CD4-positive, alpha-beta T cell treated with Interleukin-6 for 4 hours (primary cell): ENCODE measurements at regions not wholly inside any gene's neighbourhood (a gene's known extent, or its start where the extent isn't known, plus 50 kb on each side); places are given as distances from the start of the nearest gene placed in this dataset.

ENCODE experiments used
- DNase-seq: peaks from one replicate; pipeline ENCODE4 v3.0.0-alpha.2; 2020; ENCODE audit warnings: mixed read lengths

DNA sequence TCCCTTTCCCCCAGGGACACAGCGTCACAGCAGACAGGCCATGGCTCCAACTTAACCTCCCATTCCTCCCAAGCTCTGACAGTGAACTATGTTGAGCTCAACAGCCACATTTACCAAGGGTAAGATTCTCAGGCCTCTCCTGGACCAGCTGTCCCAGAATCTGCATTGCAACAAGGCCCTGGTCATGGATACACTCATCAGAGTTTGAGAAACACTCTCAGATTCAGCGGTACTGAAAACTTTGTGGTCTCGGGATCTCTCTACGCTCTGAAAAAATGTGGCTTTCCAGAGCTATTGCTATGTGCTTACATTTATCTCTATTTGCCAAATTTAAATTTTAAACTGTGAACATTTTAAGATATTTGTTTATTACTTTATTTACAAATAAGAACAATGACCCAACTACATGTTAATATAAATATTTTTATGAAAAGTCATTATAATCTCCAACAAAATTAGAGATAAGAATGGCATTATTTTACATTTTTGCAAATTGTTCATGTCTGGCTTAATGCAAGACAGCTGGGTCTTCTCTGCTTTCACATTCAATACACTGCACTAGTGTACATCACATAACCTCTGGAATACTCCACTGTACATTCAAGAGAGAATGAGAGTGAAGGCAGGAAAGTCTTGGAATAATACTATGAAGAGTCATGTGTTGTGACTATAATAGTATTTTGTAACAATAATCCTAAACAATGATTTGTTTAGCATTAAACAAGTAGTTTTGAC is 190.9 kb upstream of the PITRM1 start:
- DNase-seq: no peak

DNA sequence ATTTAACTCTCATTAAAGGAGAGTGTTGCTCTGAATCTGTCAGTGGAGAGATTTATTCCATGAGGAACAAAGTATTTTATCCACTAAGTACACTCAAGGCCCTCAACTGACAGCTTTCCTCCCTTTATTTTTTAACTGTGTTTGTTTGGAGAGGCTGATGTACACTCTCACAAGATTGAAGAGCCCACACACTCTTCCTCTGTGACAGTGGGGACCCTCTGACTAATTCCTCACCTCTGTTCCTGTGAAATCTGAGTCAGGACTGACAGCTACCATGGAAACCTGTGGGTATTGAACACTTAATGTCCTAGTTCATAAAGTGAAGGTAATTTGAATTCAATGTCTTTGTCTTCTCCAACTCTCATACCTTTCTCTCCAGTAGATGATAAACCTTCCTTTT is 189.8 kb upstream of the PITRM1 start:
- no peak for DNase-seq

DNA sequence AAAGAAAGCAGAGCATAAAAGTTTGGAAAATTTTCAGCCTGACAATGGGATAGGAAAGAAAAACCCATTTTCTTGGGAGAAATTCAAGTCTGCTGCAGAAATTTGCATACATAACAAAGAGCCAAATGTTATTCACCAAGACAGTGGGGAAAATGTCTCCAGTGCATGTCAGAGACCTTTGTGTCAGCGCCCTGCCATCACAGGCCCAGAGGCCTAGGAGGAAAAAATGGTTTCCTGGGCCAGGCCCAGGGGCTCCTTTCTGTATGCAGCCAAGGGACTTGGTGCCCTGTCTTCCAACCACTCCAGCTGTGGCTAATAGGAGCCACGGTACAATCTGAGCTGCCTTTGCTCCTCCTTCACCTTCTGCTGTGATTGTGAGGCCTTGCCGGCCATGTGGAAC is 189.1 kb upstream of the PITRM1 start:
- no peak for DNase-seq

DNA sequence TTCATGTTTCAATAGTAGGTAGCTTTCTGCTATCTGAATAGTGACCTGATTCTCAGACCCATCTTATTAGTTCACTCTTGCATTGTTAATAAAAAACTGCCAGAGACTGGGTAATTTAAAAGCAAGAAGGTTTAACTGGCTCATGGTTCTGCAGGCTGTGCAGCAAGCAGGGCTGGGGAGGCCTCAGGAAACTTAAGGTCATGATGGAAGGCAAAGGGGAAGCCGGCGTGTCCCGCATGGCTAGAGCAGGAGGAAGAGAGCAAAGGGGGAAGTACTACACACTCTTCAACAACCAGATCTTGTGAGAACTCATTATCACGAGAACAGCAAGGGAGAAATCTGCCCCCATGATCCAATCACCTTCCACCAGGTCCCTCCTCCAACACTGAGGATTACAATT is 185.2 kb upstream of the PITRM1 start:
- no peak for DNase-seq

DNA sequence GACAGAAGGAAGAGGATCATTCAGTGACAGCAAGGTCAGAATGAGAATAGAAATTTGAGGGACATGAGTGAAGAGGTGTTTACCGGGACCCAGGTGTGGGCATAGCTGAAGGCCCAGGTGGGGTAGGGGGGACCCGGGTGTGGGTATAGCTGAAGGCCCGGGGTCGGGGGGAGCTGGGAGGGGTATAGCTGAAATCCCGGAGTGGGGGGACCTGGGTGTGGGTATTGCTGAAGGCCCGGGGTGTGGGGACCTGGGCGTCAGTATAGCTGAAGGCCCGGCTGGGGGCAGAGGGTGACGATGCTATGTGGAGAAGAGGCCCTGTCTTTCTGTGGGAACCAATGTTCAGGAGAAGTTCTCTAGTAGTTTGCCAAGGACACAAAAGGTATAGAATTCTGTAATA is 183.0 kb upstream of the PITRM1 start:
- no peak for DNase-seq

DNA sequence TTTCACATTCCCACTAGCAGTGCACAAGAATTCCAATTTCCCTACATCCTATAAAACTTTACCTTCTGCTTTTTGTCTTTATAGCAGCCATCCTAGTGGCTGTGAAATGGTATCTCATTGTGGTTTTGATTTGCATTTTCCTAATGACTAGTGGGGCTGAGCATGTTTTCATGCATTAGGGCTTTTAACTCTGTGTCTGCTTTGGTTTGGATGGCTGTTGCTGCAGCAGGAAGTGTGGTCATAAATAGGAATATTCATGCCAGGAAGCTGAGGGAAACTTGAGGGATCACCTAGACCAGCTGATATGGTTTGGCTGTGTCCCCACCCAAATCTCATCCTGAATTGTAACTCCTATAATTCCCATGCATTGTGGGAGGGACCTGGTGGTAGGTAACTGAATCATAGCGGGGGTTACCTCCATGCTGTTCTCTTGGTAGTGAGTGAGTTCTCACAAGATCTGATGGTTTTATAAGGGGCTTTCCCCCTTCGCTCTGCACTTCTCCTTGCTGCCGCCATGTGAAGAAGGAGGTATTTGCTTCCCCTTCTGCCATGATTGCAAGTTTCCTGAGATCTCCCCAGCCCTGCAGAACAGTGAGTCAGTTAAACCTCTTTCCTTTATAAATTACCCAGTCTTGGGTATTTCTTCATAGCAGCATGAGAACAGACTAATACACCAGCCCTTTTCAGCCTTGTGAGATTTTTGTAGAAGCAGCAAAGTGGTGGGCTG is 181.8 kb upstream of the PITRM1 start:
- no peak for DNase-seq

DNA sequence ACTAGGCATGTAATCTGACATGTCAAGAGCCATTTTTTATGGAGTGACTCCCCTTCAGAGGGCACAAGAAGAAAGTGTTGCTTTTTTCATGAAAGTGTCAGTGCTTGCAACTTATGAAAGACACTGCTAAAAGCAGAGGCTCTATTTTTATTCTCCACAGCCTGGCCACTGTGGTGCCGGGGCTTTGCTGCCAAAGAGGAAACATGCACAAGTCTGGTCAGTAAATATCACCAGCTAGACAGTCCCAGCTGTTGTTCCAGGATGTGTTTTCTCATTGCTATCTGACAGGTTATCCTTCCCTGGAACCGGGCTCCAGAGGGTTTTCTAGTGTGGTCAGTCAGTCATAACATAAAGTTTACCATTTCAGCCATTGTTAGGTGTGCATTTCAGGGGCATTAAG is 180.7 kb upstream of the PITRM1 start:
- no peak for DNase-seq

DNA sequence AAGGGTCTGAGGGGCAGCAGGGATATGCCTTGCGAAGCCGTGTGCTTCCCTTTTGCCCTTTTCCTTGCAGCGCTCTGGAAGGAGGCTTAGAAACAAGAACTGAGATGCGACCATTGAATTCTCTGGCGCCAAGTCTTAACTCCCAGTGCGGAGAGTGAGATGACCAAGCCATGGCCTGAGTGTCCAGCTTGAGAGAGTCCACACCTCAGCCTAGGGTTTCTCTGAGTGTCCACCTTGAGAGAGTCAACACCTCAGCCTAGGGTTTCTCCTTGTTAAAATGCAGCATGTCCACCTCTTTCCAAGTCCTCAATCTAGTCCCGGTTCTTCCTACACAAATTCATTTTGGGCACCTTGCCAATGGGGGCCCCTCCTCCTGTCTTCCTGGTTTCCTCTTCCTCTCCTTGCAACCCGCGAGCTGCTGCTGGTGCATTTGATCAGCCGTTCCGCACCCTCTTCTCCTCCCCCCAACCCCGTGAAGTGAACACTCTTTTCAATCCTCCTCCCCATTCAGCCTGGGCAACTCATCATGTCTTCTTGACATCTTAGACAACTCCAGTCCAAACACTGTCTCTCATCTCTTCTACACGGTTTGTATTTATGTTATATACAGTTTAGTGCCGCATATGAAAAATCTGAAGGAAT is 178.2 kb upstream of the PITRM1 start:
- no peak for DNase-seq

DNA sequence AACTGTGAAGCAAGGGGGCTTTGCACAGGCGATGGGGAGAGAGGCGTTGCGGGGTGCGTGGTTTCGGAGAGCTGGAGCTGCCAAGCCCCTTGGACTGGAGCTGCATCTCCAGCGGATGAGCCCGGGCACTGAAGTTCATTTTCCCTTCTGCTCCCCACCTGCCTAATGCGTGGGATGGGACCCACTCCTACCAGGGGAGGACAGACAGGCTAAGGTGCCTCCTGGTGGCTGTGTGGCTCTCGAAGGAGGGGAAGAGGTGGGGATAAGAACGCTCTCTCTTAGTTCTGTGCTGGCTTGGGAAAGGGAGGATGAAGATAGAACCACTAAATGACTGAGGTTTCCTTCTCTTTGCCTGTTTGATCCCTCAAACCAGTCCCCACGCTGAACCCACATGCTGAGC is 177.6 kb upstream of the PITRM1 start:
- no peak for DNase-seq

DNA sequence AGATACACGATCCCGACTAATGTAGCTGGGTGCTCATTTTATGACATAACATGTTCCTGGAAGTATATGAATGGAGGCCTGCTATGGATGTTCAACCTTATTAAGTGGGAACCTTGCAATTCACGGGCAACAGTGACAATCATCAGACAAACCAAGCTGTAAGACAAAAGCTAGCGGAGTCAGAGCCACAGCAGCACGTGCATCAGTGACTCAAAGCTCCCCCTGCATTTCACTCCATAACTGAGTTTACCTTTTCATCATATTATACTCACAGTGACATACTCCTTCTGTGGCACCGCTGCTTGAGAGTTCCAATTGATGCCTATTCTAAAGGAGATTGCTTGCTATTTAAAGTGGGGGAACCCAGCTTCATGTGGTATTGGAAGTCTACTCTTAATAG is 176.0 kb upstream of the PITRM1 start:
- no peak for DNase-seq

DNA sequence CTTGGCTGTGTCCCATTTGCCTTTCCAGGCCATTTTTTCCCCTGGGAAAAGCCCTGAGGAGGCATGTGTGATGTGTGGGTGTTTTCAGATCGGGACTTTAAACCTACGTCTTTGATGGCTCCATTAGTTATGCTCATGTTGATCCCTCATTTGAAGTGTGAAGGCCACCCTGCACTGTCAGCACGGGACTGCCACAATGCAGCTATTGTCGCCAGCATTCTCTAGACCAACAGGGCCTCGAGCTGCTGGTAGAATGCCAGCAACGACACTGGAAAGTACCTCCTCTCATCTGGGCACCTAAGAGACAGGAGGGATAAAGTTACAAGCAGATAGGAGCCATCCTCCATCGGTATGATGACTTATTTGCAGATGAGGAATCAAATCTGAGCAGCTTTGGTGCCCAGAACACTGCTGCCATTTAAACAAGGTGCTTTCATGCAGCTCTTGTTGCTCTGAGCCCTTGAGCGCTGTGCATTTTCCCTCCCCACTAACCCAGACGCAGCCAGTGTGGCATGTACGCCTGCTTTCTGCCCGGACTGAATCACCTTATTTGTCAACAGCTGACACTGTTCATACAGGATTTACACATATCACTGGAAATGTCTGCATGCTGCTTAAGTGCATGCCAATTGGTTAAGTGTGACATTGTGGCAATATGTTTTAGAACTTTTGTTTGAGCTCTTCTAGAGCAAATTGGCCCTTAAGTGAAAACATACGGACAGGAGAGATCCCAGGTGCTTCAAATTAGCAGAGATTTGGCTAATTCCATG is 175.0 kb upstream of the PITRM1 start:
- no peak for DNase-seq

DNA sequence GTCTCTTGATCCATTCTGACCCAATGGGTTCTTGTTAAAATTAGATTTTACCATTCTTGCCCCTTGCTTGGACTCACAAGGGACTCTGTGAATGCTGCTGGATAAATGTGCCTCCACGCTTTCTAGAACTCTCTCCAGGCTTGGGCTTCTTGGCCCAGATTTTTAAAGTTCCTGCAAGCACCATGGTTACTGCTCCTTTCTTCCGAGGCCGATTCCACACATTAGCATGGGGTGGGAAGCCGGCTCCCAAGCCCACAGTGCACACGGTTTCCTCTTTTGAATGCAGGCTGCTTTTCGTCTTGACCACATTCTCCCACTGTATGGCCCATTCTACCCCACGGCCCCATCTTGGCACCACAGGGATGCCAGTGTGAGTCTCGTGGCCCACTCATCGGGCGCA is 174.3 kb upstream of the PITRM1 start:
- no peak for DNase-seq

DNA sequence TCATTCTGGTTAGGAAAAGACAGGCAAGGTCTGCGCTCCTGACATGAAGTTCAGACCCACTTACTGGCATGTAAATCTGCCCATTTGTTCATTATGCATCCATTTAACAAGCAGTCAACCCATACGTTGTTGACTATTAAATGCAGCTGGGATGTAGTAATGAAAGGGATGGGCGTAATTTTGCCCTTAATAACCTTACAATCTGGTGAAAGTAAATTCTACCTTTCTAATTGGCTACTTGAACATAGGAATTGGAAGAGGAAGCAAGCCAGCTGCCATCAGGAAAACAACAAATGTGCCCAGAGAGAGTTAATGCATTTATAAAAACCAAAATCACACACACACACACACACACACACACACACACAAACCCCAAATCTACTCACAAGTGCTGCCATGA is 170.2 kb upstream of the PITRM1 start:
- no peak for DNase-seq

DNA sequence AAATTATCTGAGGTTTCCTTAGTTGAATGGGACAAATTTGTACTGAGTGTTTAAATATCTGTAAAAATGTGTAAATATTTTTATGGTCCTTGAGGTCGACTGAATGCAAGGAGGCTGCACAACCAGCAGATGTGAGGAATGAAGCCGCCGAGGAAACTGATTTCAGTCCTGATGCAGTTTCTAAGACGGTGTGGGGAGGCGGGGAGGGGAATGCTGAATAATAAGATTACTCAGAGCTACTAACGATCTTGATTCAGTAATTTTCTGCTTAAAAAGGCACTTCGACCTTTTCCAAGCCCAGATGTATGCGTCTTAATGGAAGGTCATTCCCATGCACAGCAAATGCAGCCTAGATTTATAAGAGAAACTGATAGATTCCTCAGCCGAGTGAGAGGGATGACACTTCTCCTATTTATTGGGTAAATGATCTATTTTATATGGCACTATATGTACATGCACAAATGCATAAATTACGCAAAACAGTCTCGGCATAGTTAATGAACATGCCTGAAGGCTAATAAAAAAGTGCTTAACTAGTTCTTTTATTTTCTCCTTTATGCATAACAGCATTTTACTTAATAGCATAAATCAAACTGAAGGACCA is 167.6 kb upstream of the PITRM1 start:
- DNase-seq: no peak

DNA sequence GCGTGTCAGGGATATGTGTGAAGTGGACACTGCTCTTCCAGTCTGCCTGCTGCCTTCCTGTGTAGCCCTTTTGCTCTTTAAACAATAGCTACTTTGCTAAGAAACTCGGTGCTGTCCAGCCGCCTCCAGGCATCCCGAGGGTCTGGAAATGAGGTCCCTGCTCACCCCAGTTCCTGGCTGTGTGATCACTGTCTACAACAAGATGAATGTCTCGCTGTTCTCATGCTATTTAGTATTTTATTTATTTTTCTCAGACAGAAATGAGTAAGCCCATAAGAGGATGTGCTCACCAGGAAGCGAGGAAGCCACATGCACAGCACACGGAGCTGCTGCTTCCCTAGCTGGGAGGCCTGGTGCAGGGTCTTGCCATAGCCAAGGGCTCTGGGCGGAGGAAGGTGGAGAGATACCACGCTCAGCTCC is 167.0 kb upstream of the PITRM1 start:
- no peak for DNase-seq

DNA sequence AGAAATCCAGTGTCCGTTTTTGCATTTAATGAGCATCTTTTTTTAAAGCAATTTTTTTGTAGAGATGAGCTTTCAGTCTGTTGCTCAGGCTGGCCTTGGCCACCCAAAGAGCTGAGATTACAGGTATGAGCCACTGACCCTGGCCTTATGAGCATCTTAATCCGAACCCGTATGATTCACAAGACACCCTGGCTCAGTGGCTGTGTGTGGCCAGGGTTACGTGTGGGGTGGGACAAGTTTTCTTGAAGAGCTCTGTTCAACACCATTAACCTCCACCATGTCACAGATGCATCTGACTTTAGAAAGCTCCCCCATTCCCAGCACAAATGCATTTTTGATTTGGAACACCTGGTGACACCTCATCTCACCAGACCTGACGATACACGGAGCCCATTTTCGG is 166.5 kb upstream of the PITRM1 start:
- no peak for DNase-seq

DNA sequence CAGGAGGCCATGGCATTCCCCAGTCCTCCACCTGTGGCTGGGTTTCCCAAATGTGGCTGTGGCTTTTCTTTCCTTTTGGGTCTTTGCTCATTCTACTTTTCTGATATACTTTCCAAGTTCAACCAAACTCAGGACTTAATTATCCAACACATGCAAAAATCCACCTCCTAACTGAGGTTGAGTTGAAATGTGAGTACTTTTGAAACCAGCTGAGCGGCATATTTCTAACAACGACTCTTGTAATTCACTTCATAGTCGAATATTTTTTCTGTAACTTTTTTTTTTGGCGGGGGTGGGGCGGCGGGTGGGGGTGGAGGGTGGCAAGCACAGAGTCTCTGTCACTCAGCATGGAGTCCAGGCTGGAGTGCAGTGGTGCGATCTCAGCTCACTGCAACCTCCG is 165.2 kb upstream of the PITRM1 start:
- no peak for DNase-seq

DNA sequence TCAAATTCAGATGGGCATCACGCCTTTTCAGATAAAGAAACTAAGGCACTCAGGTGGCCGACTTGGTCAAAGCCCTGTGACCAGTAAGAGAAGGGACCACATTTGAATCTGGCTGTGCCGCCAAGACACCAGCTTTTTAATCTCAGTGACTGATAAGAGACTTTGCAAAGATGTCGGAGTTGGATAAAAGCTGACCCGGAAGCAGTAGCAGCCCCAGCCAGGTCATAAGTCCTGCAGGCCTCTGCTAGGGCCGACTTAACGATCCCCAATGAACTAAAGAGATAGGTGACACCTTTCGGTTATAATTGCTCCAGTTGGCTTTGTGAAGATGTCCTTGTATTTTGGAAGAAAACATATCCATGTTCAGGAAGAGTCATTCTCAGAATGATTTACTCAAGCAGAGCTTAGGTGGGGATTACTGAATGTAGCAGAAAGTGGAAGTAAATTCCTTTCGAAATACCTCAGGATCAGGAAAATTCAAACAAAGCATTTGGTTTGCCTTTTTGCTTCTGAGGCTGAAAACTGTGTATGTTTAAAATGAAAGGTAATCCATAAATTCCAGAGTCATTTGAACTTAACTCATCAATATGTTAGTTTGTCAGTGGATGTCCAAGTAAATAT is 164.2 kb upstream of the PITRM1 start:
- no peak for DNase-seq

DNA sequence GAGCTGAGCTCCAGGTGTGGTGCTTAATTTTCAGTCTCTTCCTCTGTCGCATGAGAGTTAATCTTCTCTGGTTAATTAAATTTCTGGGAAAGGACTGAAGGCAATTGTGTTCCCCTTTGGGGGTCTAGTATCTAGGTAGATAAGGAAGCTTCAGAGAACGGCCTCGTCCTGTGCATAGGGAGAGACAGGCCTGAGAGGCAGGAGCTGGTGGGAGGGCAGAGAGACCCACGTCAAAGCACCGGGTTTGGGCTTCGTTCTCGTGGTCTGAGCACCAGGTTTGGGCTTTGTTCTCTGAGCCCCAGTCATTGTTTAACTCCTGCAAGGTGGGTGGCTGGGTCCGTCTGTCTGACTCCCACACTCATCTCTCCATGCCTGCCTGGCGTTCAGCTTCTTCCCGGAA is 160.8 kb upstream of the PITRM1 start:
- no peak for DNase-seq

DNA sequence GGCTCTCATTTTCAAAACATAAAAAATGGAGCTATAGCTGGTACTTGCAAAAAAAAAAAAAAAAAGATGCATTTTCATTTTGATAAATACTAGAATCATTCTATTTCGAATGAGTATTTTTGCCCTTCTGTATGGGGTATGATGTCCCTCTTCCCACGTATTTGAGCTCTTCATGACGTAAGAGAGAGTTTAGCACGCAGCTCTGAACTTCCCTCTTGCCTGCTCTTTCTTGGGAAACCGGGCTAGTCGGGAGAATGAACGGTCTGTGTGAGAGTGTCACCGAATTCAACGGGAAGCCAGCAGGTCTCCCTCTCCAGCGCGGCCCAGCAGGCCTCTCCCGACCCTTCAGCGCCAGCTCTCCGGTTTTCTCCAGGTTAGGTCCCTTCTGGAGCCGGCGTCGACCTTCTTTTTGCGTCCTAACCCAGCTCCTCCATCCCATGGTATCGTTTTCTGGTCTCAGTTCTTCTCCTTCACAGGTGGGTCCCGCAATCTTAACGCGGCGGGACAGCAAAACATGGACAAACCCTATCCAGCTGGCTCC is 159.2 kb upstream of the PITRM1 start:
- DNase-seq: no peak

DNA sequence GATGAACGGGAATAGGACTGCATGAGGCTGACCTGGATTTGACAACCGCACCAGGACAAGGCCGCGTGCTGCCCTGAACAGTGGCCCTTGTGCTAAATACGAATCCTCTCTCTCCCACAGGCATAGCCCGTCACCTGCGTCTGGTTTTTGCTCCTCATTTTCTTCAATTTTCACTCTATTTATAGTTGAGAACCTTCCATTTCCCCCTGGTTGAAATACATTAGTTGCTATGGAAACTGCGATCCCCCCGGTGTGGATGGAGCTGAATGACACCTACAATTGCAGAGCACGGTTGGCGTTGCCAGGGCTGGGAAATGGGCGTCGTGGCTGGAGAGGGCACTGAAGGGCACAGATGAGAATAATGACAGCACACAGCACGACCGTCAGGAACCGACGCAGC is 158.6 kb upstream of the PITRM1 start:
- no peak for DNase-seq

DNA sequence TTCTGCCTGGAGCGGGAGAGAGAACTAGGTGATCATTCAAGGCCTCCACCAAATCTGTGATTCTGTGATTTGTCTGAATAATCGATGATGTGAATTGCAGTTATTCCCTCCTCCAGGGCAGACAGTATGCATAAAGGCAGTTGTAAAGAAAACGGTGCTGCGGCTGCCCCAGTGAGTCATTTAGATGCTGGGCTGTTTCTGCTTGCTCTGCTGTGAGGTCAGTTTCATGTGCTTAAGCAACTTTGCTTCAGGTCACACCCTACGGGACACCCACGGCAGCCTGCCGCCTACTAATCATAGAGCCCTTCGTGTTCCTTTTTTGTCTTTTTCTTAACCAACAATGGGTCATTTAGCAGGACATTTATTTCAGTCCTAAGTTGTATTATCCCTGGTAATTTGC is 158.1 kb upstream of the PITRM1 start:
- no peak for DNase-seq
